ENCODE measurements at regions not wholly inside any gene's neighbourhood (a gene's known extent, or its start where the extent isn't known, plus 50 kb on each side); places are given as distances from the start of the nearest gene placed in this dataset.
A peak's percentile ranks its signal among the peaks of the same experiment; 100 is the strongest.

DNA sequence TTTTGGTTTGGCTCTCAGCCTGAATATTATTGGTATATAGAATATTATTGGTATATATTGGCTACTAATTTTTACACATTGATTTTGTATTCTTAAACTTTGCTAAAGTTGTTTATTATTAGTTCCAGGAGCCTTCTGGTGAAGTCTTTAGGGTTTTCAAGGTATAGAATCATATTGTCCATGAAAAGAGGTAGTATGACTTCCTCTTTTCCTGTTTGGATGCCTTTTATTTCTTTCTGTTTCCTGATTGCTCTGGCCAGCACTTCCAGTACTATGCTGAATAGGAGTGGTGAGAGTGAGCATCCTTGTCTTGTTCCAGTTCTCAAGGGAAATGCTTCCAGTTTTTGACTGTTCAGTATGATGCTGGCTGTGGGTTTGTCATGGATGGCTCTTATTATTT lies 107.3 kb upstream of the LIPC start:
- TF ChIP-seq, protein P1, sequence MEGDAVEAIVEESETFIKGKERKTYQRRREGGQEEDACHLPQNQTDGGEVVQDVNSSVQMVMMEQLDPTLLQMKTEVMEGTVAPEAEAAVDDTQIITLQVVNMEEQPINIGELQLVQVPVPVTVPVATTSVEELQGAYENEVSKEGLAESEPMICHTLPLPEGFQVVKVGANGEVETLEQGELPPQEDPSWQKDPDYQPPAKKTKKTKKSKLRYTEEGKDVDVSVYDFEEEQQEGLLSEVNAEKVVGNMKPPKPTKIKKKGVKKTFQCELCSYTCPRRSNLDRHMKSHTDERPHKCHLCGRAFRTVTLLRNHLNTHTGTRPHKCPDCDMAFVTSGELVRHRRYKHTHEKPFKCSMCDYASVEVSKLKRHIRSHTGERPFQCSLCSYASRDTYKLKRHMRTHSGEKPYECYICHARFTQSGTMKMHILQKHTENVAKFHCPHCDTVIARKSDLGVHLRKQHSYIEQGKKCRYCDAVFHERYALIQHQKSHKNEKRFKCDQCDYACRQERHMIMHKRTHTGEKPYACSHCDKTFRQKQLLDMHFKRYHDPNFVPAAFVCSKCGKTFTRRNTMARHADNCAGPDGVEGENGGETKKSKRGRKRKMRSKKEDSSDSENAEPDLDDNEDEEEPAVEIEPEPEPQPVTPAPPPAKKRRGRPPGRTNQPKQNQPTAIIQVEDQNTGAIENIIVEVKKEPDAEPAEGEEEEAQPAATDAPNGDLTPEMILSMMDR (IDR thresholded peaks at IDR 0.05): no peak
- Histone ChIP-seq H3K36me3 (ENCODE audit: control insufficient read depth, insufficient read depth, low read length) (no peaks in the 10 kb centered on the region), H3K79me2 (no peaks in the 10 kb centered on the region), H2AFZ (no peak overlapping the region), H3K9ac (no peak overlapping the region), H3K4me1 (no peaks in the 10 kb centered on the region), H3K27ac (no peak overlapping the region), H3K9me3 (ENCODE audit: control insufficient read depth, low read length) (no peaks in the 10 kb centered on the region), H3K4me3 (ENCODE audit: low read depth, low read length) (no peak overlapping the region), H3K4me2 (ENCODE audit: low read length) (no peak overlapping the region), H3K27me3 (ENCODE audit: control insufficient read depth, insufficient read depth, low read length) (no peaks in the 10 kb centered on the region)

DNA sequence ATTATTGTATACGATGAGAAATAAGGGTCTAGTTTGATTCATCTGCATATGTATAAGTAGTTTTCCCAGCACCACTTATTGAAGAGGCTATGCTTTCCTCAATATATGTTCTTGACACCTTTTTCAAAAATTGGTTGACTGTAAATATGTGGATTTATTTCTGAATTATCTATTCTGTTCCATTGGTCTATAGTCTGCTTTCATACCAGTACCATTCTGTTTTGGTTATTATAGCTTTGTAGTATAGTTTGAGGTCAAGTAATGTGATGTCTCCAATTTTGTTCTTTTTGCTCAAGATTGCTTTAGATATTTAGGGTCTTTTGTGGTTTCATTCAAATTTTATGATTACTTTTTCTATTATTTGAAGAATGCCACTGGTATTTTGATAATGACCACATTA lies 103.8 kb upstream of the LIPC start:
- no peak overlapping the region for H3K27ac ChIP-seq
- H3K9ac ChIP-seq: no peak overlapping the region
- H3K27me3 ChIP-seq (ENCODE audit: control insufficient read depth, insufficient read depth, low read length): no peaks in the 10 kb centered on the region
- no peak overlapping the region for H2AFZ ChIP-seq
- no peaks in the 10 kb centered on the region for H3K79me2 ChIP-seq
- no peak overlapping the region for H3K4me2 ChIP-seq (ENCODE audit: low read length)
- TF ChIP-seq, protein P1 (IDR thresholded peaks at IDR 0.05): no peak
- peaks cover 7% of the 10 kb centered on the region for H3K4me1 ChIP-seq
- H3K9me3 ChIP-seq (ENCODE audit: control insufficient read depth, low read length): no peaks in the 10 kb centered on the region
- H3K4me3 ChIP-seq (ENCODE audit: low read depth, low read length): no peak overlapping the region
- no peaks in the 10 kb centered on the region for H3K36me3 ChIP-seq (ENCODE audit: control insufficient read depth, insufficient read depth, low read length)

GRCh38 chr15:58329211-58329610 lies 102.6 kb upstream of the LIPC start:
- Histone ChIP-seq H3K4me3 (ENCODE audit: low read depth, low read length) (no peak overlapping the region), H3K9me3 (ENCODE audit: control insufficient read depth, low read length) (no peaks in the 10 kb centered on the region), H3K79me2 (no peaks in the 10 kb centered on the region), H2AFZ (no peak overlapping the region), H3K36me3 (ENCODE audit: control insufficient read depth, insufficient read depth, low read length) (no peaks in the 10 kb centered on the region), H3K27ac (no peak overlapping the region), H3K9ac (no peak overlapping the region), H3K4me1 (peaks cover 8% of the 10 kb centered on the region), H3K4me2 (ENCODE audit: low read length) (no peak overlapping the region), H3K27me3 (ENCODE audit: control insufficient read depth, insufficient read depth, low read length) (no peaks in the 10 kb centered on the region)
- TF ChIP-seq, protein P1 (IDR thresholded peaks at IDR 0.05): no peak

- H3K4me2 ChIP-seq (ENCODE audit: low read length): no peak overlapping the region
- no peaks in the 10 kb centered on the region for H3K79me2 ChIP-seq
- no peak overlapping the region for H3K9ac ChIP-seq
- peaks cover 8% of the 10 kb centered on the region for H3K4me1 ChIP-seq
- H2AFZ ChIP-seq: peak overlapping the region; percentile 46
- no peaks in the 10 kb centered on the region for H3K36me3 ChIP-seq (ENCODE audit: control insufficient read depth, insufficient read depth, low read length)
- H3K27me3 ChIP-seq (ENCODE audit: control insufficient read depth, insufficient read depth, low read length): no peaks in the 10 kb centered on the region
- TF ChIP-seq, protein P1 (IDR thresholded peaks at IDR 0.05): no peak
- H3K4me3 ChIP-seq (ENCODE audit: low read depth, low read length): no peak overlapping the region
- no peak overlapping the region for H3K27ac ChIP-seq
- no peaks in the 10 kb centered on the region for H3K9me3 ChIP-seq (ENCODE audit: control insufficient read depth, low read length)
Observed at GRCh38 chr15:58329781-58330671, 101.8 kb upstream of the LIPC start.

All from parathyroid adenoma (tissue), 2 donors.